Fibroblast of mammary gland (primary cell): ENCODE measurements at regions not wholly inside any gene's neighbourhood (a gene's known extent, or its start where the extent isn't known, plus 50 kb on each side); places are given as distances from the start of the nearest gene placed in this dataset.
A peak's percentile ranks its signal among the peaks of the same experiment; 100 is the strongest.
"Not testable (repeated sequence)": the region's sequence is repeated elsewhere in the genome, so short reads cannot be mapped to it uniquely, and the experiment has no call there.

ENCODE experiments used
- DNase-seq: peaks from one replicate; pipeline ENCODE4 v3.0.0-alpha.2; 2010; ENCODE audit warnings: low read depth
- H3K4me3 ChIP-seq: 2 replicates; pipeline ENCODE4 v1.5.1; 2011; ENCODE audit warnings: low read depth, mild to moderate bottlenecking, low read length, moderate library complexity; ENCODE audit not compliant: control insufficient read depth
- CTCF ChIP-seq: conservative IDR thresholded peaks from 2 replicates; pipeline ENCODE4 v1.5.1; 2011; ENCODE audit warnings: low read depth, low read length, inconsistent platforms; ENCODE audit not compliant: control insufficient read depth, insufficient read depth

GRCh38 chr3:194900854-194901522, 215.3 kb downstream of the FAM43A start:
- H3K4me3 ChIP-seq, result no peak overlapping the region
- DNase-seq, result no peak
- TF ChIP-seq CTCF, result no peak

GRCh38 chr3:194903447-194903846, 217.8 kb downstream of the FAM43A start:
- not testable (repeated sequence) for DNase-seq

GRCh38 chr3:194904999-194905398, 219.3 kb downstream of the FAM43A start:
- not testable (repeated sequence) for H3K4me3 ChIP-seq, DNase-seq

More at GRCh38 chr3:194903447-194903846, 217.8 kb downstream of the FAM43A start:
- not testable (repeated sequence) for H3K4me3 ChIP-seq

GRCh38 chr3:194905696-194906095, 220.0 kb downstream of the FAM43A start:
- TF ChIP-seq CTCF, result no peak
- no peak overlapping the region for H3K4me3 ChIP-seq
- DNase-seq, result peak; percentile 61

- peak; percentile 71 for DNase-seq
- no peak for TF ChIP-seq CTCF
- H3K4me3 ChIP-seq, result no peak overlapping the region
Measured at GRCh38 chr3:194906229-194906629, 220.5 kb downstream of the FAM43A start.

- no peak for TF ChIP-seq CTCF
- no peak for DNase-seq
- no peak overlapping the region for H3K4me3 ChIP-seq
Measured at GRCh38 chr3:194906970-194907629, 221.4 kb downstream of the FAM43A start.

GRCh38 chr3:194907811-194908210, 222.1 kb downstream of the FAM43A start:
- no peak overlapping the region for H3K4me3 ChIP-seq
- DNase-seq, result peak; percentile 19
- no peak for TF ChIP-seq CTCF
